ENCODE measurements at regions not wholly inside any gene's neighbourhood (a gene's known extent, or its start where the extent isn't known, plus 50 kb on each side); places are given as distances from the start of the nearest gene placed in this dataset.

DNA sequence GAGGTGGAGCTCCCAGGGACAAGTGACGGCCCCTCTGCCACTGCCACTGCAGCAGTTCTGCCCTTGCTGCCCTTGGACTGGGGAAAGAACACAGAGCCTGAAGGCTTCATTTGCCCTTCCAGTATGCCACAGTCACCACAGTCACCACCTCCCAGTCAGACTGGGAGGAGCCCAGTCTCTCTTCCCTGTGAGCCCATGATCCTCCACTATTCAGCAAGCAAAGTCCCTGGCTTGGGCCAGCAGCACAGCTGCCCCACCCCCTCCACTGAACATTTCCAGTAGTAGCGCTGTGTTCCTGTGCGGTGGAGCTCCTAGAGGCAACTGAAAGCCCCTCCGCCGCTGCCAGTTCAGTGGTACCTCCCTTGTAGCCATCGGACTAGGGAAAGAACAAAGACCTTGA is 329.4 kb downstream of the MAN2A1 start:
- H3K9me2 ChIP-seq (ENCODE audit: insufficient read depth), result no peaks in the 10 kb centered on the region
- ATAC-seq, result no peak
- H2AFZ ChIP-seq (ENCODE audit: low read depth, low read length, poor library complexity, severe bottlenecking), result no peak overlapping the region
- H3K4me1 ChIP-seq (ENCODE audit: control insufficient read depth in 1 of 2, insufficient read depth in 2 of 2, low read length in 2 of 2), result no peaks in the 10 kb centered on the region
- POLR2A ChIA-PET, result no interaction called here
- H3K27ac ChIP-seq (ENCODE audit: low read depth, low read length), result no peak overlapping the region
- RAD21 ChIA-PET (ENCODE audit: low non-redundant PET in 1 of 2, low total read pairs in 2 of 2, uncharacterized antibody in 2 of 2, unreplicated experiment in 2 of 2), result no interaction called here
- no peaks in the 10 kb centered on the region for H4K20me1 ChIP-seq (ENCODE audit: insufficient read depth)
- H3K4me3 ChIP-seq (replicated peaks in 1 of 2; ENCODE audit: low read depth in 1 of 2, low read length in 2 of 2), result no peak overlapping the region
- no peak overlapping the region for H3K4me2 ChIP-seq (ENCODE audit: low read length)
- no peaks in the 10 kb centered on the region for H3K36me3 ChIP-seq (ENCODE audit: control insufficient read depth in 1 of 2, insufficient read depth in 2 of 2, low read length in 2 of 2)
- CTCF ChIA-PET, result no interaction called here
- intact Hi-C loops (cut with micrococcal nuclease), result no loop called here
- no peaks in the 10 kb centered on the region for H3K9me3 ChIP-seq (ENCODE audit: control insufficient read depth in 1 of 2, insufficient read depth in 1 of 2, low read depth in 1 of 2, low read length in 2 of 2)
- no TSS peak for BruUV-seq (replicated peaks)
- no peak overlapping the region for H3K9ac ChIP-seq (ENCODE audit: low read length)
- TF ChIP-seq POLR2AphosphoS5 (IDR thresholded peaks at IDR 0.05; ENCODE audit: low read depth, low read length), result no peak
- H3K79me2 ChIP-seq (ENCODE audit: insufficient read depth, low read length), result no peaks in the 10 kb centered on the region
- no peaks in the 10 kb centered on the region for H3K27me3 ChIP-seq (ENCODE audit: insufficient read depth, low read length)
- DNase-seq (ENCODE audit: low read depth, low spot score), result no peak

DNA sequence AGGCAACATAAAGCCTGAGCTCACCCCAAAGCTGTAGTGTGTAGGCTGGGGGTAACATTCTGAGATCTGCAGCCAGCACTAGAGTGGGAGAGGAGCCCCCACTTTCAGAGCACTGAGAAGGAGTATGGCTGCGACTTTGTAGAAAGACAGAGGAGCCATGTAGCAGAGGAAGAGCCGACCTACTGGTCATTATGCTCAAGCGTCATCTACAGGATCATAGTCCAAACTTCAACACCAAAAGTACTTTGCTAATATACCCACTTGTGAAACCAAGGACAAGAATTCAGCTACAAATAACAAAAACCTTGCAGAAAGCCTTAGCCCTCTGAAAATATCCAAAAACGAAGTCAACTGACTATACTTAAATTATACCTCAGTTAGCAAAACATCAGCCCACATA is 330.1 kb downstream of the MAN2A1 start:
- intact Hi-C loops (cut with micrococcal nuclease), result no loop called here
- no peak overlapping the region for H3K9ac ChIP-seq (ENCODE audit: low read length)
- DNase-seq (ENCODE audit: low read depth, low spot score) (no peak), ATAC-seq (no peak)
- ChIA-PET CTCF (no interaction called here), POLR2A (no interaction called here), RAD21 (ENCODE audit: low non-redundant PET in 1 of 2, low total read pairs in 2 of 2, uncharacterized antibody in 2 of 2, unreplicated experiment in 2 of 2) (no interaction called here)
- H3K79me2 ChIP-seq (ENCODE audit: insufficient read depth, low read length), result no peaks in the 10 kb centered on the region
- no peak overlapping the region for H3K27ac ChIP-seq (ENCODE audit: low read depth, low read length)
- H3K36me3 ChIP-seq (ENCODE audit: control insufficient read depth in 1 of 2, insufficient read depth in 2 of 2, low read length in 2 of 2), result no peaks in the 10 kb centered on the region
- H3K9me2 ChIP-seq (ENCODE audit: insufficient read depth), result no peaks in the 10 kb centered on the region
- H3K4me2 ChIP-seq (ENCODE audit: low read length), result no peak overlapping the region
- H3K4me1 ChIP-seq (ENCODE audit: control insufficient read depth in 1 of 2, insufficient read depth in 2 of 2, low read length in 2 of 2), result no peaks in the 10 kb centered on the region
- no TSS peak for BruUV-seq (replicated peaks)
- H3K9me3 ChIP-seq (ENCODE audit: control insufficient read depth in 1 of 2, insufficient read depth in 1 of 2, low read depth in 1 of 2, low read length in 2 of 2), result no peaks in the 10 kb centered on the region
- H2AFZ ChIP-seq (ENCODE audit: low read depth, low read length, poor library complexity, severe bottlenecking), result no peak overlapping the region
- H3K27me3 ChIP-seq (ENCODE audit: insufficient read depth, low read length), result no peaks in the 10 kb centered on the region
- no peaks in the 10 kb centered on the region for H4K20me1 ChIP-seq (ENCODE audit: insufficient read depth)
- no peak overlapping the region for H3K4me3 ChIP-seq (replicated peaks in 1 of 2; ENCODE audit: low read depth in 1 of 2, low read length in 2 of 2)
- TF ChIP-seq FOSL1 (IDR thresholded peaks at IDR 0.05; ENCODE audit: low read depth), result no peak
- TF ChIP-seq ZNF274 (IDR thresholded peaks at IDR 0.05; ENCODE audit: low read depth, low read length), result no peak
- TF ChIP-seq, protein P1, sequence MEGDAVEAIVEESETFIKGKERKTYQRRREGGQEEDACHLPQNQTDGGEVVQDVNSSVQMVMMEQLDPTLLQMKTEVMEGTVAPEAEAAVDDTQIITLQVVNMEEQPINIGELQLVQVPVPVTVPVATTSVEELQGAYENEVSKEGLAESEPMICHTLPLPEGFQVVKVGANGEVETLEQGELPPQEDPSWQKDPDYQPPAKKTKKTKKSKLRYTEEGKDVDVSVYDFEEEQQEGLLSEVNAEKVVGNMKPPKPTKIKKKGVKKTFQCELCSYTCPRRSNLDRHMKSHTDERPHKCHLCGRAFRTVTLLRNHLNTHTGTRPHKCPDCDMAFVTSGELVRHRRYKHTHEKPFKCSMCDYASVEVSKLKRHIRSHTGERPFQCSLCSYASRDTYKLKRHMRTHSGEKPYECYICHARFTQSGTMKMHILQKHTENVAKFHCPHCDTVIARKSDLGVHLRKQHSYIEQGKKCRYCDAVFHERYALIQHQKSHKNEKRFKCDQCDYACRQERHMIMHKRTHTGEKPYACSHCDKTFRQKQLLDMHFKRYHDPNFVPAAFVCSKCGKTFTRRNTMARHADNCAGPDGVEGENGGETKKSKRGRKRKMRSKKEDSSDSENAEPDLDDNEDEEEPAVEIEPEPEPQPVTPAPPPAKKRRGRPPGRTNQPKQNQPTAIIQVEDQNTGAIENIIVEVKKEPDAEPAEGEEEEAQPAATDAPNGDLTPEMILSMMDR (IDR thresholded peaks at IDR 0.05 in 2 of 3, conservative IDR thresholded peaks at IDR 0.05 in 1 of 3; ENCODE audit: borderline replicate concordance in 1 of 3, insufficient read depth in 1 of 3, low read depth in 2 of 3, low read length in 2 of 3), result no peak
- TF ChIP-seq SP1 (IDR thresholded peaks at IDR 0.05; ENCODE audit: low read depth), result no peak
- TF ChIP-seq YY1 (IDR thresholded peaks at IDR 0.05; ENCODE audit: extremely low read depth, insufficient replicate concordance, low read depth, low read length), result no peak
- TF ChIP-seq ZFX (IDR thresholded peaks at IDR 0.05), result no peak
- no peak for TF ChIP-seq POLR2A (IDR thresholded peaks at IDR 0.05; ENCODE audit: borderline replicate concordance, extremely low read depth, insufficient read depth, insufficient read length)
- no peak for TF ChIP-seq JUND (IDR thresholded peaks at IDR 0.05)
- no peak for TF ChIP-seq SRF (IDR thresholded peaks at IDR 0.05; ENCODE audit: low read depth)
- TF ChIP-seq ZBTB33 (IDR thresholded peaks at IDR 0.05; ENCODE audit: extremely low read depth, insufficient replicate concordance, low read length), result no peak
- TF ChIP-seq EZH2phosphoT487 (IDR thresholded peaks at IDR 0.05; ENCODE audit: borderline replicate concordance), result no peak
- no peak for TF ChIP-seq TCF7L2 (IDR thresholded peaks at IDR 0.05; ENCODE audit: borderline replicate concordance, extremely low read depth, insufficient read depth, insufficient read length)
- no peak for TF ChIP-seq EGR1 (IDR thresholded peaks at IDR 0.05; ENCODE audit: low read depth)
- no peak for TF ChIP-seq SIN3A (IDR thresholded peaks at IDR 0.05; ENCODE audit: low read depth)
